WTC11 (cell line): ENCODE measurements at regions not wholly inside any gene's neighbourhood (a gene's known extent, or its start where the extent isn't known, plus 50 kb on each side); places are given as distances from the start of the nearest gene placed in this dataset.
"Not testable (repeated sequence)": the region's sequence is repeated elsewhere in the genome, so short reads cannot be mapped to it uniquely, and the experiment has no call there.

Experiments used
- ATAC-seq: fragments of 200-7000 bp; cut with Tn5 transposase; 2 replicates; pipeline ENCODE4 v1.10.0; 2021; ENCODE audit warnings: mild to moderate bottlenecking, moderate library complexity
- CTCF ChIA-PET: fragments of 300-600 bp; sonication (Branson Sonifier 250); formaldehyde crosslinking; loops from one replicate; lab custom pipeline; 2021; ENCODE audit warnings: antibody characterized with exemption; lab: Charles Lee
- POLR2A ChIA-PET: fragments of 350-600 bp; sonication (Branson Sonifier 250); formaldehyde crosslinking; loops from one replicate; lab custom pipeline; 2021; ENCODE audit warnings: antibody characterized with exemption; lab: Charles Lee
- DNase-seq: peaks from one replicate; pipeline ENCODE4 v3.0.0; 2021; ENCODE audit warnings: low spot score
- H3K27ac Mint-ChIP-seq: 2 replicates; pipeline ENCODE4 v1.8.0; 2021; ENCODE audit warnings: mixed read lengths
- H3K27me3 Mint-ChIP-seq: 2 replicates; pipeline ENCODE4 v1.8.0; 2021; ENCODE audit warnings: low read depth, mild to moderate bottlenecking, moderate library complexity, mixed read lengths
- H3K36me3 Mint-ChIP-seq: 2 replicates; pipeline ENCODE4 v1.8.0; 2021; ENCODE audit warnings: mixed read lengths
- H3K4me1 Mint-ChIP-seq: 2 replicates; pipeline ENCODE4 v1.8.0; 2022; ENCODE audit warnings: mixed read lengths
- H3K4me3 Mint-ChIP-seq: 2 replicates; pipeline ENCODE4 v1.8.0; 2021; ENCODE audit warnings: mild to moderate bottlenecking, moderate library complexity, mixed read lengths
- H3K9me3 Mint-ChIP-seq: 2 replicates; pipeline ENCODE4 v1.8.0; 2021; ENCODE audit warnings: mixed read lengths
- ATF1 ChIP-seq: sonication (generic); formaldehyde crosslinking; IDR thresholded peaks from 2 replicates; pipeline ENCODE4 v1.8.1; 2023; ENCODE audit warnings: mild to moderate bottlenecking, moderate library complexity, missing genetic modification reagents
- FOXP1 ChIP-seq: sonication (generic); formaldehyde crosslinking; IDR thresholded peaks from 2 replicates; pipeline ENCODE4 v1.8.0; 2022; ENCODE audit warnings: missing genetic modification reagents, mild to moderate bottlenecking, moderate library complexity, borderline replicate concordance
- JUN ChIP-seq: sonication (generic); formaldehyde crosslinking; IDR thresholded peaks from 2 replicates; pipeline ENCODE4 v1.8.0; 2023; ENCODE audit warnings: mild to moderate bottlenecking, missing genetic modification reagents
- MXD4 ChIP-seq: fragments of 250-450 bp; sonication (Bioruptor Pico); IDR thresholded peaks from 2 replicates; pipeline ENCODE4 v1.8.0; 2021; ENCODE audit warnings: mild to moderate bottlenecking, moderate library complexity, borderline replicate concordance
- NFYB ChIP-seq: sonication (generic); formaldehyde crosslinking; conservative IDR thresholded peaks from 2 replicates; pipeline ENCODE4 v1.8.0; 2022; ENCODE audit warnings: low read depth, missing genetic modification reagents
- PRRX2 ChIP-seq: fragments of 250-450 bp; sonication (Bioruptor Pico); IDR thresholded peaks from 2 replicates; pipeline ENCODE4 v1.8.0; 2021; ENCODE audit warnings: mild to moderate bottlenecking
- RELA ChIP-seq: sonication (generic); formaldehyde crosslinking; IDR thresholded peaks from 2 replicates; pipeline ENCODE4 v1.8.1; 2022; ENCODE audit warnings: missing genetic modification reagents, mild to moderate bottlenecking, borderline replicate concordance
- SMAD3 ChIP-seq: sonication (generic); formaldehyde crosslinking; IDR thresholded peaks from 2 replicates; pipeline ENCODE4 v1.8.0; 2022; ENCODE audit warnings: missing genetic modification reagents, mild to moderate bottlenecking, borderline replicate concordance
- SOX15 ChIP-seq: fragments of 250-450 bp; sonication (Bioruptor Pico); IDR thresholded peaks from 2 replicates; pipeline ENCODE4 v1.9.0; 2021; ENCODE audit warnings: mild to moderate bottlenecking
- TEAD1 ChIP-seq: sonication (generic); formaldehyde crosslinking; IDR thresholded peaks from 2 replicates; pipeline ENCODE4 v1.8.0; 2022; ENCODE audit warnings: mild to moderate bottlenecking, missing genetic modification reagents
- ZNF121 ChIP-seq: sonication (generic); formaldehyde crosslinking; IDR thresholded peaks from 2 replicates; pipeline ENCODE4 v1.8.0; 2023; ENCODE audit warnings: missing genetic modification reagents
- ZNF232 ChIP-seq: sonication (generic); formaldehyde crosslinking; IDR thresholded peaks from 2 replicates; pipeline ENCODE4 v1.8.0; 2022; ENCODE audit warnings: mild to moderate bottlenecking, missing genetic modification reagents
- TF ChIP-seq, protein P1 (sequence below): sonication (generic); formaldehyde crosslinking; IDR thresholded peaks from 2 replicates; pipeline ENCODE4 v1.8.0; 2022; ENCODE audit warnings: missing genetic modification reagents
- TF ChIP-seq, protein P2 (sequence below): fragments of 250-450 bp; sonication (Bioruptor Pico); IDR thresholded peaks from 2 replicates; pipeline ENCODE4 v1.9.0; 2021; ENCODE audit warnings: mild to moderate bottlenecking
- TF ChIP-seq, protein P3 (sequence below): sonication (generic); formaldehyde crosslinking; IDR thresholded peaks from 2 replicates; pipeline ENCODE4 v1.8.0; 2022; ENCODE audit warnings: mild to moderate bottlenecking, missing genetic modification reagents
- TF ChIP-seq, protein P4 (sequence below): fragments of 200-600 bp; IDR thresholded peaks from 2 replicates; pipeline ENCODE4 v1.8.0; 2022; ENCODE audit warnings: antibody characterized with exemption
- TF ChIP-seq, protein P5 (sequence below): sonication (generic); formaldehyde crosslinking; conservative IDR thresholded peaks from 2 replicates; pipeline ENCODE4 v1.8.1; 2022; ENCODE audit warnings: mild to moderate bottlenecking, missing genetic modification reagents

DNA sequence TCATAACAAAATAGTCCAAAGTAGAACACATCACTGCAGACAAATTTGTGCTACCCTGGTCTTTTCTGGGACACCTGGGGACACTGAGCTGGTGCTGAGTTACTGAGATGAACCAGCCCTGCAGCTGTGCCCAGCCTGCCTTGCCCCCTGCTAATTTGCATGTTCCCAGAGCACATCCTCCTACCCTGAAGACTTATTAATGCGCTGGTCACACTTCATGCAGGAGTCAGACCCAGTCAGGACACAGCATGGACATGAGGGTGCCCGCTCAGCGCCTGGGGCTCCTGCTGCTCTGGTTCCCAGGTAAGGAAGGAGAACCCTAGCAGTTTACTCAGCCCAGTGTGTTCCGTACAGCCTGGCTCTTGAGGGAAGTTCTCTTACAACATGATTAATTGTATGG, 1518.3 kb downstream of the RPIA start (continued):
- TF ChIP-seq PRRX2 (CRISPR knock-in tag) (no peak), ZNF121 (CRISPR knock-in tag) (no peak)
- TF ChIP-seq, protein P1, sequence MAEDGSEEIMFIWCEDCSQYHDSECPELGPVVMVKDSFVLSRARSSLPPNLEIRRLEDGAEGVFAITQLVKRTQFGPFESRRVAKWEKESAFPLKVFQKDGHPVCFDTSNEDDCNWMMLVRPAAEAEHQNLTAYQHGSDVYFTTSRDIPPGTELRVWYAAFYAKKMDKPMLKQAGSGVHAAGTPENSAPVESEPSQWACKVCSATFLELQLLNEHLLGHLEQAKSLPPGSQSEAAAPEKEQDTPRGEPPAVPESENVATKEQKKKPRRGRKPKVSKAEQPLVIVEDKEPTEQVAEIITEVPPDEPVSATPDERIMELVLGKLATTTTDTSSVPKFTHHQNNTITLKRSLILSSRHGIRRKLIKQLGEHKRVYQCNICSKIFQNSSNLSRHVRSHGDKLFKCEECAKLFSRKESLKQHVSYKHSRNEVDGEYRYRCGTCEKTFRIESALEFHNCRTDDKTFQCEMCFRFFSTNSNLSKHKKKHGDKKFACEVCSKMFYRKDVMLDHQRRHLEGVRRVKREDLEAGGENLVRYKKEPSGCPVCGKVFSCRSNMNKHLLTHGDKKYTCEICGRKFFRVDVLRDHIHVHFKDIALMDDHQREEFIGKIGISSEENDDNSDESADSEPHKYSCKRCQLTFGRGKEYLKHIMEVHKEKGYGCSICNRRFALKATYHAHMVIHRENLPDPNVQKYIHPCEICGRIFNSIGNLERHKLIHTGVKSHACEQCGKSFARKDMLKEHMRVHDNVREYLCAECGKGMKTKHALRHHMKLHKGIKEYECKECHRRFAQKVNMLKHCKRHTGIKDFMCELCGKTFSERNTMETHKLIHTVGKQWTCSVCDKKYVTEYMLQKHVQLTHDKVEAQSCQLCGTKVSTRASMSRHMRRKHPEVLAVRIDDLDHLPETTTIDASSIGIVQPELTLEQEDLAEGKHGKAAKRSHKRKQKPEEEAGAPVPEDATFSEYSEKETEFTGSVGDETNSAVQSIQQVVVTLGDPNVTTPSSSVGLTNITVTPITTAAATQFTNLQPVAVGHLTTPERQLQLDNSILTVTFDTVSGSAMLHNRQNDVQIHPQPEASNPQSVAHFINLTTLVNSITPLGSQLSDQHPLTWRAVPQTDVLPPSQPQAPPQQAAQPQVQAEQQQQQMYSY (CRISPR knock-in tag): no peak
- TF ChIP-seq, protein P2, sequence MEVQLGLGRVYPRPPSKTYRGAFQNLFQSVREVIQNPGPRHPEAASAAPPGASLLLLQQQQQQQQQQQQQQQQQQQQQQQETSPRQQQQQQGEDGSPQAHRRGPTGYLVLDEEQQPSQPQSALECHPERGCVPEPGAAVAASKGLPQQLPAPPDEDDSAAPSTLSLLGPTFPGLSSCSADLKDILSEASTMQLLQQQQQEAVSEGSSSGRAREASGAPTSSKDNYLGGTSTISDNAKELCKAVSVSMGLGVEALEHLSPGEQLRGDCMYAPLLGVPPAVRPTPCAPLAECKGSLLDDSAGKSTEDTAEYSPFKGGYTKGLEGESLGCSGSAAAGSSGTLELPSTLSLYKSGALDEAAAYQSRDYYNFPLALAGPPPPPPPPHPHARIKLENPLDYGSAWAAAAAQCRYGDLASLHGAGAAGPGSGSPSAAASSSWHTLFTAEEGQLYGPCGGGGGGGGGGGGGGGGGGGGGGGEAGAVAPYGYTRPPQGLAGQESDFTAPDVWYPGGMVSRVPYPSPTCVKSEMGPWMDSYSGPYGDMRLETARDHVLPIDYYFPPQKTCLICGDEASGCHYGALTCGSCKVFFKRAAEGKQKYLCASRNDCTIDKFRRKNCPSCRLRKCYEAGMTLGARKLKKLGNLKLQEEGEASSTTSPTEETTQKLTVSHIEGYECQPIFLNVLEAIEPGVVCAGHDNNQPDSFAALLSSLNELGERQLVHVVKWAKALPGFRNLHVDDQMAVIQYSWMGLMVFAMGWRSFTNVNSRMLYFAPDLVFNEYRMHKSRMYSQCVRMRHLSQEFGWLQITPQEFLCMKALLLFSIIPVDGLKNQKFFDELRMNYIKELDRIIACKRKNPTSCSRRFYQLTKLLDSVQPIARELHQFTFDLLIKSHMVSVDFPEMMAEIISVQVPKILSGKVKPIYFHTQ: no peak

DNA sequence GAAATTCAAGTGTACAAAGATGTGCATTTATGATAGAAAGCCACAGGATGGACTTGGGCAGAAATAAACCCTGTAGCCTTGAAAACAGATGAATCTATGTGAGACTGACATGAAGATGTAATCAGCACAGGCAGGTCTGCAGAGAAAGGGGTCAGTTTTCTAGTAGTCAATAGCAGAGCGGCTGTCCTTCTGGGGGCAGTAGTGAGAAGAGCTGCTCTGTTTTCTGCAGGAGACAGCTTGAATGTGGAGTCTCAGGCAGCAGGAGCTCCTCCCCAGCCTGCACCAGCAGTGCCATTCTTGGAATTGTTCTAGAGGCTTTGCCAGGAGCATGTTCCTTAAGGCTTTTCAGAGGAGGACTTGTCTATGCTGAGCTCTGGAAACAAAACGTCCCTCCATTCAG, 1524.4 kb downstream of the RPIA start:
- peaks cover 19% of the 10 kb centered on the region for H3K36me3 Mint-ChIP-seq
- DNase-seq, CTCF ChIA-PET, POLR2A ChIA-PET, ATAC-seq, H3K27ac Mint-ChIP-seq, H3K4me1 Mint-ChIP-seq, H3K4me3 Mint-ChIP-seq, H3K27me3 Mint-ChIP-seq: not testable (repeated sequence)
- H3K9me3 Mint-ChIP-seq: peaks cover 27% of the 10 kb centered on the region

DNA sequence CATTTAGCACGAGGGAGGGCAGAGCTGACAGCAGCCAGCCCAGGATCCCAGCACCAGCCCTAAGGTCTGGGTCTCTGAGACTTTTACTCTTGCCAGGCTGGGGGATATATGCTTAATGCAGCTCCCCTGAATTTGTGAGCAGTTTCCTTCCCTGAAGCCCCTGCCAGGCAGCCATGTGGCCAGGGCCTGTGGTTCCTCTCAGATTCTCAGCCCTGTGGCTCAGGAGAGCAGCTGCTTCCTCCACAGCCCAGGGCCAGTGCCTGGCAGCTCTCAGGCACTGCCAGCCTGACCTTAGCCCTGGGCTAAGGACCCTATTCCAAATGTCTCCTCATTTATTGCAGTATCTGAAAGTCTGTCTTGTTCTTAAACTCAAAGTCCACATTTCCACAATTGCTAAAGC, 1525.3 kb downstream of the RPIA start:
- H3K27me3 Mint-ChIP-seq, DNase-seq, H3K27ac Mint-ChIP-seq, ATAC-seq, POLR2A ChIA-PET, H3K4me3 Mint-ChIP-seq, H3K4me1 Mint-ChIP-seq, CTCF ChIA-PET: not testable (repeated sequence)
- peaks cover 30% of the 10 kb centered on the region for H3K9me3 Mint-ChIP-seq
- H3K36me3 Mint-ChIP-seq: peaks cover 21% of the 10 kb centered on the region

DNA sequence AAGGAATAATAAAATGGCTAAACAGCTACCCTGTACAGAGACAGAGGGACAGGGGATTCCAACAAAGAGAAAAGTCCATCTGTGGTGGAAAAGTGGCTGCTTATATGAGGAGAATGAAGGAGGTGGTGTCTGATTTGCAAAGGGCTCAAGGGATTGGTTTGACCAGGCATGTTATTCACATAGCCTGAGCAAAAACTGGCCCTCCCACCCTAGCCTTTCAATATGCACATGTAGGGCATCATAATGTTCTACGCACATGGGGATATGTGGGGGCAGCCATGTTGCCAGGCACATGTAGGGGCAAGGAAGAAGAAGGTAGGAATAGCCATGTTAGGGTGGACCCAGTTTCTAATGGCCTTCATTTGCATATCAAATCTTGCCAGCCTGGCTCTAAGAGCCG, 1527.1 kb downstream of the RPIA start:
- Mint-ChIP-seq H3K36me3 (peaks cover 25% of the 10 kb centered on the region), H3K9me3 (peaks cover 39% of the 10 kb centered on the region)
- H3K4me1 Mint-ChIP-seq, H3K4me3 Mint-ChIP-seq, H3K27ac Mint-ChIP-seq, CTCF ChIA-PET, ATAC-seq, H3K27me3 Mint-ChIP-seq, DNase-seq, POLR2A ChIA-PET: not testable (repeated sequence)

DNA sequence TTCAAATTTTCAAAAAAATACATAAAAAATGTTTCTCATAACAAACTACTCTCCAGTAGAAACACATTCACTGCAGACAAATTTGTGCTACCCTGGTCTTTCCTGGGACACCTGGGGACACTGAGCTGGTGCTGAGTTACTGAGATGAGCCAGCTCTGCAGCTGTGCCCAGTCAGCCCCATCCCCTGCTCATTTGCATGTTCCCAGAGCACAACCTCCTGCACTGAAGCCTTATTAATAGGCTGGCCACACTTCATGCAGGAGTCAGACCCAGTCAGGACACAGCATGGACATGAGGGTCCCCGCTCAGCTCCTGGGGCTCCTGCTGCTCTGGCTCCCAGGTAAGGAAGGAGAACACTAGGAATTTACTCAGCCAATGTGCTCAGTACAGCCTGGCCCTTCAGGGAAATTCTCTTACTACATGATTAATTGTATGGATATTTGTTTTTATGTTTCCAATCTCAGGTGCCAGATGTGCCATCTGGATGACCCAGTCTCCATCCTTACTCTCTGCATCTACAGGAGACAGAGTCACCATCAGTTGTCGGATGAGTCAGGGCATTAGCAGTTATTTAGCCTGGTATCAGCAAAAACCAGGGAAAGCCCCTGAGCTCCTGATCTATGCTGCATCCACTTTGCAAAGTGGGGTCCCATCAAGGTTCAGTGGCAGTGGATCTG, 1529.3 kb downstream of the RPIA start:
- H3K4me1 Mint-ChIP-seq, H3K27ac Mint-ChIP-seq, DNase-seq, CTCF ChIA-PET, H3K27me3 Mint-ChIP-seq, ATAC-seq, H3K4me3 Mint-ChIP-seq, POLR2A ChIA-PET: not testable (repeated sequence)
- H3K36me3 Mint-ChIP-seq: peaks cover 31% of the 10 kb centered on the region
- H3K9me3 Mint-ChIP-seq: peaks cover 41% of the 10 kb centered on the region

DNA sequence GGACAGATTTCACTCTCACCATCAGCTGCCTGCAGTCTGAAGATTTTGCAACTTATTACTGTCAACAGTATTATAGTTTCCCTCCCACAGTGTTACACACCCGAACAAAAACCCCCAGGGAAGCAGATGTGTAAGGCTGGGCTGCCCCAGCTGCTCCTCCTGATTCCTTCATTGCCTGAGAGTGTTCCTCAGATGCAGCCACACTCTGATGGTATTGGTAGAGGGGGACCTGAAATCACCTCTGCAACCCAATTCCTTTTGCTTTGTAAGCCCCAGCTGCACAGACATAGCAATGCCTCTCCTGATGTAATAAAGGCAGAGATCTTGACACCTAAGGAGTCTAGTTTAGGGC, 1529.8 kb downstream of the RPIA start:
- peaks cover 36% of the 10 kb centered on the region for H3K36me3 Mint-ChIP-seq
- peaks cover 45% of the 10 kb centered on the region for H3K9me3 Mint-ChIP-seq
- H3K4me3 Mint-ChIP-seq: no peak overlapping the region
- DNase-seq (no peak), ATAC-seq (no peak)
- peaks cover 5% of the 10 kb centered on the region for H3K27me3 Mint-ChIP-seq
- H3K27ac Mint-ChIP-seq: no peak overlapping the region
- ChIA-PET POLR2A (no interaction called here), CTCF (no interaction called here)
- H3K4me1 Mint-ChIP-seq: no peaks in the 10 kb centered on the region
- no peak for TF ChIP-seq FOXP1 (CRISPR knock-in tag)
- no peak for TF ChIP-seq ZNF232 (CRISPR knock-in tag)
- TF ChIP-seq, protein P3, sequence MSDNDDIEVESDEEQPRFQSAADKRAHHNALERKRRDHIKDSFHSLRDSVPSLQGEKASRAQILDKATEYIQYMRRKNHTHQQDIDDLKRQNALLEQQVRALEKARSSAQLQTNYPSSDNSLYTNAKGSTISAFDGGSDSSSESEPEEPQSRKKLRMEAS (CRISPR knock-in tag): no peak
- TF ChIP-seq, protein P4, sequence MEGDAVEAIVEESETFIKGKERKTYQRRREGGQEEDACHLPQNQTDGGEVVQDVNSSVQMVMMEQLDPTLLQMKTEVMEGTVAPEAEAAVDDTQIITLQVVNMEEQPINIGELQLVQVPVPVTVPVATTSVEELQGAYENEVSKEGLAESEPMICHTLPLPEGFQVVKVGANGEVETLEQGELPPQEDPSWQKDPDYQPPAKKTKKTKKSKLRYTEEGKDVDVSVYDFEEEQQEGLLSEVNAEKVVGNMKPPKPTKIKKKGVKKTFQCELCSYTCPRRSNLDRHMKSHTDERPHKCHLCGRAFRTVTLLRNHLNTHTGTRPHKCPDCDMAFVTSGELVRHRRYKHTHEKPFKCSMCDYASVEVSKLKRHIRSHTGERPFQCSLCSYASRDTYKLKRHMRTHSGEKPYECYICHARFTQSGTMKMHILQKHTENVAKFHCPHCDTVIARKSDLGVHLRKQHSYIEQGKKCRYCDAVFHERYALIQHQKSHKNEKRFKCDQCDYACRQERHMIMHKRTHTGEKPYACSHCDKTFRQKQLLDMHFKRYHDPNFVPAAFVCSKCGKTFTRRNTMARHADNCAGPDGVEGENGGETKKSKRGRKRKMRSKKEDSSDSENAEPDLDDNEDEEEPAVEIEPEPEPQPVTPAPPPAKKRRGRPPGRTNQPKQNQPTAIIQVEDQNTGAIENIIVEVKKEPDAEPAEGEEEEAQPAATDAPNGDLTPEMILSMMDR: no peak
- TF ChIP-seq ATF1 (CRISPR knock-in tag): no peak
- TF ChIP-seq RELA: no peak
- no peak for TF ChIP-seq SOX15 (CRISPR knock-in tag)
- TF ChIP-seq SMAD3 (CRISPR knock-in tag): no peak
- TF ChIP-seq NFYB (CRISPR knock-in tag): no peak
- TF ChIP-seq MXD4 (CRISPR knock-in tag): no peak
- TF ChIP-seq JUN (CRISPR knock-in tag): no peak
- TF ChIP-seq TEAD1: no peak
- TF ChIP-seq, protein P5, sequence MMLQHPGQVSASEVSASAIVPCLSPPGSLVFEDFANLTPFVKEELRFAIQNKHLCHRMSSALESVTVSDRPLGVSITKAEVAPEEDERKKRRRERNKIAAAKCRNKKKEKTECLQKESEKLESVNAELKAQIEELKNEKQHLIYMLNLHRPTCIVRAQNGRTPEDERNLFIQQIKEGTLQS (CRISPR knock-in tag): no peak
